Suprapubic skin (tissue), 4 donors: ENCODE measurements at regions not wholly inside any gene's neighbourhood (a gene's known extent, or its start where the extent isn't known, plus 50 kb on each side); places are given as distances from the start of the nearest gene placed in this dataset.

Source experiments
- DNase-seq, 2 donors: peaks; one replicate each; pipeline ENCODE4 v3.0.0-alpha.2; 2019; ENCODE audit warnings: low spot score in 2 of 2
- H3K27ac ChIP-seq: fragments of 200-600 bp; sonication (generic); one replicate; pipeline ENCODE4 v1.5.1; 2019
- H3K27me3 ChIP-seq: fragments of 200-600 bp; sonication (generic); one replicate; pipeline ENCODE4 v1.5.1; 2019
- H3K36me3 ChIP-seq: fragments of 200-600 bp; sonication (generic); one replicate; pipeline ENCODE4 v1.5.1; 2019
- H3K4me1 ChIP-seq: fragments of 200-600 bp; sonication (generic); one replicate; pipeline ENCODE4 v1.5.1; 2019
- H3K4me3 ChIP-seq: fragments of 200-600 bp; sonication (generic); one replicate; pipeline ENCODE4 v1.5.1; 2019; ENCODE audit warnings: mild to moderate bottlenecking
- H3K9me3 ChIP-seq: fragments of 200-600 bp; sonication (generic); one replicate; pipeline ENCODE4 v1.5.1; 2019
- CTCF ChIP-seq, 2 donors: fragments of 200-600 bp in 1 of 2; fragments of 450-650 bp in 1 of 2; sonication (generic) in 1 of 2; IDR thresholded peaks; one replicate each; pipeline ENCODE4 v1.5.1; 2016 to 2019; ENCODE audit warnings: antibody characterized with exemption in 2 of 2, mild to moderate bottlenecking in 1 of 2, moderate library complexity in 1 of 2
- EP300 ChIP-seq: sonication (generic); formaldehyde crosslinking; IDR thresholded peaks from one replicate; pipeline ENCODE4 v1.6.1; 2017; ENCODE audit warnings: antibody characterized with exemption
- POLR2A ChIP-seq, 2 donors: fragments of 450-650 bp; IDR thresholded peaks; one replicate each; pipeline ENCODE4 v1.6.1; 2017; ENCODE audit warnings: antibody characterized with exemption in 2 of 2, mild to moderate bottlenecking in 2 of 2, moderate library complexity in 2 of 2
- POLR2AphosphoS5 ChIP-seq, 3 donors: sonication (generic); formaldehyde crosslinking; IDR thresholded peaks; one replicate each; pipeline ENCODE4 v1.6.1; 2017; ENCODE audit warnings: antibody characterized with exemption in 3 of 3
- WGBS: methylation state at CpG from one replicate; pipeline ENCODE4 v1.1.5; 2018; 5-methylcytosine and 5-hydroxymethylcytosine counted together

GRCh38 chrX:7412840-7413239, 264.9 kb upstream of the PUDP start:
- 70% methylated on average over 3 of the region's 4 CpGs for WGBS
- Histone ChIP-seq H3K27ac (no peak overlapping the region), H3K4me3 (no peak overlapping the region), H3K36me3 (no peaks in the 10 kb centered on the region), H3K9me3 (no peaks in the 10 kb centered on the region), H3K4me1 (no peaks in the 10 kb centered on the region), H3K27me3 (no peaks in the 10 kb centered on the region)
- no peak for TF ChIP-seq POLR2A (IDR thresholded peaks at IDR 0.05)
- TF ChIP-seq EP300: no peak
- TF ChIP-seq POLR2AphosphoS5 (IDR thresholded peaks at IDR 0.05): no peak
- no peak for TF ChIP-seq CTCF (IDR thresholded peaks at IDR 0.05)
- no peak for DNase-seq

- H3K27ac ChIP-seq: no peak overlapping the region
- 74% methylated on average over 5 of the region's 5 CpGs for WGBS
- H3K36me3 ChIP-seq: no peaks in the 10 kb centered on the region
- no peak for DNase-seq
- no peak overlapping the region for H3K4me3 ChIP-seq
- H3K9me3 ChIP-seq: no peaks in the 10 kb centered on the region
- TF ChIP-seq CTCF (IDR thresholded peaks at IDR 0.05) (no peak), POLR2A (IDR thresholded peaks at IDR 0.05) (no peak), POLR2AphosphoS5 (IDR thresholded peaks at IDR 0.05) (no peak), EP300 (no peak)
- no peaks in the 10 kb centered on the region for H3K4me1 ChIP-seq
- no peaks in the 10 kb centered on the region for H3K27me3 ChIP-seq
These were observed 261.9 kb upstream of the PUDP start for GRCh38 chrX:7409866-7410265.

- Histone ChIP-seq H3K27ac (no peak overlapping the region), H3K27me3 (no peaks in the 10 kb centered on the region), H3K4me3 (no peak overlapping the region), H3K9me3 (no peaks in the 10 kb centered on the region), H3K4me1 (no peaks in the 10 kb centered on the region), H3K36me3 (no peaks in the 10 kb centered on the region)
- 95% methylated on average over 2 of the region's 2 CpGs for WGBS
- no peak for DNase-seq
- TF ChIP-seq POLR2AphosphoS5 (IDR thresholded peaks at IDR 0.05): no peak
- no peak for TF ChIP-seq EP300
- TF ChIP-seq CTCF (IDR thresholded peaks at IDR 0.05): no peak
- no peak for TF ChIP-seq POLR2A (IDR thresholded peaks at IDR 0.05)
These were observed 251.4 kb upstream of the PUDP start for GRCh38 chrX:7399373-7399772.

- no peak for DNase-seq
- 59% methylated on average over 2 of the region's 2 CpGs for WGBS
- TF ChIP-seq CTCF (IDR thresholded peaks at IDR 0.05) (no peak), POLR2AphosphoS5 (IDR thresholded peaks at IDR 0.05) (no peak), EP300 (no peak), POLR2A (IDR thresholded peaks at IDR 0.05) (no peak)
- Histone ChIP-seq H3K36me3 (no peaks in the 10 kb centered on the region), H3K9me3 (no peaks in the 10 kb centered on the region), H3K27ac (no peak overlapping the region), H3K4me3 (no peak overlapping the region), H3K4me1 (no peaks in the 10 kb centered on the region), H3K27me3 (no peaks in the 10 kb centered on the region)
These were observed 242.5 kb upstream of the PUDP start for GRCh38 chrX:7390441-7390840.

- no peak overlapping the region for H3K4me3 ChIP-seq
- H3K4me1 ChIP-seq: no peaks in the 10 kb centered on the region
- no peak overlapping the region for H3K27ac ChIP-seq
- TF ChIP-seq POLR2A (IDR thresholded peaks at IDR 0.05) (no peak), EP300 (no peak), CTCF (IDR thresholded peaks at IDR 0.05) (no peak), POLR2AphosphoS5 (IDR thresholded peaks at IDR 0.05) (no peak)
- no peaks in the 10 kb centered on the region for H3K36me3 ChIP-seq
- no peaks in the 10 kb centered on the region for H3K9me3 ChIP-seq
- no peak for DNase-seq
- H3K27me3 ChIP-seq: no peaks in the 10 kb centered on the region
- 50% methylated on average over 2 of the region's 2 CpGs for WGBS
These were observed 241.6 kb upstream of the PUDP start for GRCh38 chrX:7389576-7389975.
